GM04504 (cell line): ENCODE measurements at regions not wholly inside any gene's neighbourhood (a gene's known extent, or its start where the extent isn't known, plus 50 kb on each side); places are given as distances from the start of the nearest gene placed in this dataset.

ENCODE experiments used
- DNase-seq: peaks from one replicate; pipeline ENCODE4 v3.0.0-alpha.2; 2012; ENCODE audit warnings: low read depth

DNA sequence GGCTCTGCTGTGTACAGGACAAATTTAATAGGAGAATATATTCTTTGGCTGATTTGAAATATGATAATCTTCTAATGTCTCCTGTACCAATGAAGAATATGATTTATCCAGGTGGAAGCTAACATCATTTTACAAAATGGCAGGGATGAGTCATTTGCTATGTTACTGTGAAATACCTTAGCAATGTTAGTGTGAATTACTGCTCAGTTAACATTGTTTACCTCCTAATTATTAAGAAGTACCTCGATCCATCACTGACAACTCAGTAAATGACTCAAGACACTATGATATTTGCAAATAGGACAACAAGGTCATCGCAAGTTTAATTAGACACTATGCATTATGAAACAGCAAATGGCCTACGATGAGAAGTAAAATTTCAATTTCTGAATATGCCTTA, 309.1 kb upstream of the EDNRB start:
- no peak for DNase-seq

DNA sequence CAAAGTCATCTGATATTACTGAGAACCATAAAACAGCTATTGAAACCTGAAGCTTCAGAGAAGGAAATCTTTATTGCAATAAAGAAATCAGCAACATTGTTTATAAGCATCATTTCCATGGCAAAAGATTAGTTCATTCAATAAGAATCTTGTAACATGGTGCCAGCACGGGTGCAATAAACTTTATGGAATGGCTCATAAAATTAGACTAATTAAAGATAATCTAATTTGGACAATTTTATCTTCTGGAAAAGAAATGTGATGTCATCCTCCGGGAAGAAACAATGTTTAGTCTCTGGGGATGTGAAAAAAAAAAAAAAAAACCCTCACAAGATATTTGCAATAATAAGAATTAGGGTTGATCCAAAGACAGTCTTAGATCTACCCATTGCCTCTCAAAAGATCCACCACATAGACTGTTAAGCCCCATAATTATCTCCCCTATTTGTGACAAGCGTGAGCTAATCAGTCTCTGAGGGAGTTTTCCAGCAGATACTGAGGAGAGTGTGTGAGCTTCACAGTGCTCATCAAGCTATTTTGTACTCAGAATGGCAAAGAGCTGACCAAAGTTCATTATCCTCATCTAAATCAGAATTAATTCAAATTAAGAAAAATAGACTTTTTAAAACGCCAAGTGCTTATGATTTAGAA, 297.0 kb upstream of the EDNRB start:
- no peak for DNase-seq

DNA sequence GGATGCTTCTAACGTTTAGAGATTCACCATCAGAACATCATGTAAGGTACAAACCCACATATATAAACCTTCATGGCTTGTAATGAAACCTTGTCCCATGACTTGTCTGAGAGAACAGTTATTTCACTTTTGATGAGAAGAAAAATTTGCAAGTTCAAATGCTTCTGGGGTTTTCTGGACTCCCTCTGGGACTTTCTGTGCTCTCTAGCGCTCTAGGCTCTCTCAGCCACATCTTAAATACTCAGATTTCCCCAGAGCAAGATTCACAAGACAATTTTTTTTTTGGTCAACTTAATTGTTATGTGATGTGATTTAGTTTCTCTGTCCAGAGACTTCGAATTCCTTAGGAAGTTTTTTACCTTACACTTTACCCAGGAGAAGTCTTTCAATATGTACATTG, 282.8 kb upstream of the EDNRB start:
- DNase-seq = no peak

DNA sequence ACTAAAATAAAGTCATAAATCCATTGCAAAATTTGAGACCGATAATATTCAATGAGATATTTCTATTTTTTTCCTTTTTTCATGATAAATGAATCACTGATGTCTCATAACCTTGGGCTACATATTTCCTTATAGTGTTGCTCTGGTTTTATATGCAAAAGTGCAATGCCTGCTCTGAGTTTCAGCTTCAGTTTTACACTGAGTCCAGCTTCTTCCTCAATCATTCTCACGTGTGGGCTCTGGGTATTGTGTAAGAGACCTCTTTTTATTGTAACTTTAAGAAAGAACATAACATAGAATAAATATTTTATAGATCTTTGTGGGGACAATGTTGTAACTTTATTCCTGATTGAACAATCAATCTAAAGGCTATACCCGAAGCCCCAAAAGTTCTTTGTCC, 280.2 kb upstream of the EDNRB start:
- DNase-seq = no peak

DNA sequence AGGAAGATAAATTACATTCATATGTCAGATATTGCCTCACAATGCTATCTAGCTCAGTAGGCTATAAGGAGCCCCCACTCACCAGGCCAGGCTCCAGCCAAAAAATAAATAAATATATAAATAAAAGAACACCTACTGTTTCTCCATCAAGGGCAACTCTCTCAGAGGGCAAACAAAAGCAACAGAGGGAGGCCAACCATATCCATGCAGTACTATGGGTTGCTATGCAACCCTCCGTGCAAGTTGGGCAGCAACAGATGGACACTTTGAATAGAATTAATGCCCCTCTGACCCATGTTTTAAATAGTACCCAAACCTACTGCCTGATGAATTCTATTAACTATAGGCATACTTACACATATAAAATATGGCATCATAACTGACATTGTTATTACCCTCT, 279.8 kb upstream of the EDNRB start:
- no peak for DNase-seq

DNA sequence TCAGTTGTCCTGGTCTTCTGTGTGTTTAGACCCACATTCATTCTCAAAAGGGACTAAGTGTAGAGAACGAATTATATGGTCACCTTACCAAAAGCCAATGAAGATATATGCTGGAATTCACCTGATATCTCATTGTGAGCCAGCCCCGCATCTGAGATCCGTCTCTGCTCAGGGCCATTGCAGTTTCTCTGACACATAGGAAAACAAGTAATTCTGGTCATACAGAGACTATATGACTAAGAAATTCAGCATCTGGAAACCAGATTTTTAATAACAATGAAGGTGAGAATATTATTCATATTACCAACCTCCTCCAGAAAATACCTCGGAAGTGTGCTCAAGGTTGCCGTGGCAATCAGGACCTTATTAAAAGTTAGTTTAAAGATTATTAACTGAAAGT, 278.6 kb upstream of the EDNRB start:
- no peak for DNase-seq

DNA sequence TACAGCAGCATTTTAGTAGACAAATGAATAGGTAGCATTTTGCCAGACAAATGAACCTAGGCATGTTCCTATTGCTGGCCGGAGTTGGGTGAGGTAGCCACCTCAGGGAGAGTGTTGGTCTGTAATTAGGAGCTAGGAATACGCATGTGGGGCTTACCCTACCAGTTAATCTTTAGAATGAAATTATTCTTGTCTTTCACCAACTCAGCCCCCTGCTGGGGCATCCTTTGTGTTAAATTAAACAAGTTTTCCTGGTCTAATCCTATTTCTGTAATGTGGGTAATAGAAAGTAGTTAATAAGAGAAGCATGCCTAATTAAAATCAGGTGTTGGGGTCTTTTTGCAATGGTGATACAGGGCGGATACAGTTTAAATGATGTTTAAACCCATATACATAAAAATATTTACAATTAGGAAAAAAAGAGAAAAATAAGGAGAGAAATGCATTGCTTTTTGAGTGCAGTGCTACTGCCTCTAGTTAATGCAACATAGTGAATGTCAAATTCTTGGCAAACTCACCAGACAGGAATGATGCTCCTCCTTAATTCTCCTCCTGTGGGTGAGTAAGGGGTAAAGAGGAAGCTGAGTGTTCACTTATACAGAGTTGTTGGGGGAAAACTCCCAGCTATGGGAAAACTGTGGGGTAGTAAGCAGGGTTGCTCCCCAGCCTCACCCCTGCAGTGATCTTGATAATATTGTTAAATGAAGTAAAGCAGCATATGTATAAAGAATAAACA, 276.4 kb upstream of the EDNRB start:
- no peak for DNase-seq

DNA sequence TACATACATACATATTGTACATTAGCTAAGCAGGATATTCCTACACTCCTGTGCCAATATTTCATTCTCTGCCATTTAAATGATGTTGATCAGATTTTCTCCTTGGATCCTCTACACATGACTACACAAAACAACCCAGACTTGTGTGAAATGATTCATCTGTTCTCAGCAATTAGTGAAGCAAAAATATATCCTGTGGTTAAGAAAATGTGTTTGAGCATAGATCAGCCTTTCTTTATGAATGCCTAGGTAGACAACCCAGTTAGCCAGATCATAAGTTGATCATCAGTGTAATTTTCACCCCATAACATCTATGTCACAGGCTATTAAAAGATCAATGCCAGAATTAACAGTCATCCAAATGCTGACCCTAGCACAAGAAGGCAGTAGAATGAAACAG, 275.2 kb upstream of the EDNRB start:
- no peak for DNase-seq

DNA sequence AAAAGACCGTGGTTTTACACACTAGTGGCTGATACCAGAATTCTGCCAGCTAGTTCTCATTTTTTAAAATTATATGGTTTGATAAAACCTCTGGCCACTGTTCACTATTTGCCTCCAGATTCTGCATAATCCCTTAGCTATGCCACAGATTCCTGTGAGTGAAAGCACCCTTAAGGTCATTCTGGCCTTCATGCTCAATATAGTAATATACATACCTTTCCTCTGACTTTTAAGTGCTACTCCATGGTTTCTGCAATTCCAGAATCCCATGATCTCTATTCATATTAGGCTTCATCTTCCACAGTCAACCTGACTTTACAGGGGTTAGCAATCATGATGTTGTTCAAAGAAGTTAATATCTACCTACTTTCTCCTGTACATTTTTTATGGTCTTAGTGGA, 274.1 kb upstream of the EDNRB start:
- DNase-seq = peak; percentile 10

DNA sequence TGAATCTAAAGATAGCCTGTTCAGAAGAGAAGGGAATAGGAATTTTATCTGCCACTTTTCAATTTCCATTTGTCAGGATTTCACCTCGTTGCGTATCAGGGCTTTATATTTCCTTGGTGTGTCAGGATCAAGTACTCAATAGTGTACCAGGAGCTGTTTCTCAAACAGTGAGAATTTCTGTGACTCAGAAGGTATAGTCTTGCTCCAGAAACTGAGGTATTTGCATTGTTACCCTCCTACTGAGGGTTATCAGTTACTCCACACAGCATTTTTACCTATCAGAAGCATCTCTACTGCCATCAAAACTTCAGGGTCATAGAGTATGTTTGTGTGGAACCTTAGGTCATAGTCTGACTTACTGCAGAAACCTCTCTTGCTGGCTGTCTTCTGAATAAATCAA, 271.7 kb upstream of the EDNRB start:
- DNase-seq = no peak

DNA sequence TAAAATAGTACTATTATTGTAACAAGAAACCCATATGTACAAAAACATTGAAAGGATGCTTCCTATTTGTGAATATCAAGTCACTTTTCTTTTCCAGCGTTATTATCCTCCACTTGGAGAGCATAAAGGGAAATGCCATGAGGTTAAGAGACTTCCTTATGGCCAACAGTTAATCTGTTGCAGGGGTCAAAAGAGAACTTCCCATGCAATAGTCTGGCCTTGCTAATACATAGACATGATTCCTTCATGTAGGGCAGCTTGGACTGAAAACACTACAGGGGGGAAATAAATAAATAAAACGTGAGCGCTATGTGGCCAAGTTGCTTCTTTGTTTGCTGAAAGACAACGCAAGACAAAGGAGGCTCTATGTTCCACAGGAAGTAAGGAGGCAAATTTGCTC, 269.1 kb upstream of the EDNRB start:
- DNase-seq = no peak

DNA sequence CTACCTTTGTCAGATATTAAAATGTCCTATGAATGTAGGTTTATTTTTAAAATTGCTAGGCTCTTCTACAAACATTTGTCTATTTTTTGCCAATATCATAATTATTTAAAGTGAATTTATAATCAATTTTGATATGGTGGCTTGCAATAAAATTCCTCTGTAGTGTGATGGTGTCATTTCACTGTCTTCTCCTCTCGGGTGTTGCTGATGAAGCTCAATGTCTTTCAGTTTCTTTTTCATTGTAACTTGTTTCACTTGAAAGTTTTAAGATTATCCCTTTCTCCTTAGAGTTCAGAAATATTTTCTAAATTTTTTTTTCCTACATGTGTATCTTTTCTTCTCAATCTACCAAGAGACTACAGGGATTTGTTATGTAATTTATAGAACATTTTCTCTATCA, 267.1 kb upstream of the EDNRB start:
- no peak for DNase-seq

DNA sequence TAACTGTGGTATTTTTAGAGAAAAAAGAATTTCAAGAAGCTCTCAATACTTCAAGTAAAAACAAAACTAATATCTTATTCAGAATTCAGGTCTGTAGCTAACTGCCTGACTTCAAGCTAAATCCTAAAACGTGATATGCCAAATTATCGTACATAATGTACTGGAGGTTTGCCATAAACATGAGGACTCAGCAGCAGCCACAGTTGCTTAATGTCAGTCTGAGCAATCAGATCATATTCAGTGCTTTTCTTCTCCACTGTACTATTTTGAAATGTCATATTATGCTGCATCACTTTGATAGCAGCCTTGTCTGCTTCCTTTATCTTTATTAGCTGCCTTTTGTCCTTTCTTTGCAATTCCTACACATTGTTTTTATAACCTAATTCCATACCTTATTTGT, 265.1 kb upstream of the EDNRB start:
- DNase-seq = no peak

DNA sequence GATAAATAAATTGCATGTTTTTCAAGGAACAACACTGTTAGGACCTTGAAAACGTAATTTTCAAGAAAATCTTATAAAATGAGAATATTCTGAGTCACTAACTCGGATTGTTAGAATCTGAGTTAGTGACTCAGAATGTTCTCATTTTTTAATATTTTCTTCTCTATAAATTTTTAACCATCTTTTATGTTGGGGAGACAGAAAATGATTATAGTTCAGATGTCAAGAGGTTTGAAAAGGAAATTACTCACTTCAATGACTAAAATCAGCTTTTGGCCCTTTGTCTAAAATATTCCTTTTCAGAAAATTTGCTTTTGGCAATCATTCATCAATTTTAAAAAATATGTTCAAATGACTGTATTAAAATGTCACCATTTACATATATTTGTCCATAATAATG, 264.2 kb upstream of the EDNRB start:
- DNase-seq = no peak

DNA sequence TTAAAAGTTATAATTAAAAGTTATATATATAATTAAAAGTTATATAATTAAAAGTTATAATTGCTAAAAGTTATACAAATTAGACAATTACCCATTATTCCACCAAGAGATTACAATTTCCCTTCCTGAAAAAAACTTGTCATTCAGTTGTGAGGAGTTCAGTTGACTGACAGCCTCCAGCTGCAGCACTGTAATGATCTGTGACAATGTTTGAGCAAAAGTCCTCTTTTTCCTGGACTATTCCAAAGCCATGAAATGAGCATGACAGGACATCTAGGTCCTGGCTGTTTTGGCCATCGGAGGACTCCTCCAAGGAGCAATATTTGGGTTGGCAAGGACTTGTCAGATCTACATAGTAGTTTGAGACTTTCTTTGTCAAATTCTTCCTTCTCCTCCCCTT, 258.7 kb upstream of the EDNRB start:
- DNase-seq = no peak

DNA sequence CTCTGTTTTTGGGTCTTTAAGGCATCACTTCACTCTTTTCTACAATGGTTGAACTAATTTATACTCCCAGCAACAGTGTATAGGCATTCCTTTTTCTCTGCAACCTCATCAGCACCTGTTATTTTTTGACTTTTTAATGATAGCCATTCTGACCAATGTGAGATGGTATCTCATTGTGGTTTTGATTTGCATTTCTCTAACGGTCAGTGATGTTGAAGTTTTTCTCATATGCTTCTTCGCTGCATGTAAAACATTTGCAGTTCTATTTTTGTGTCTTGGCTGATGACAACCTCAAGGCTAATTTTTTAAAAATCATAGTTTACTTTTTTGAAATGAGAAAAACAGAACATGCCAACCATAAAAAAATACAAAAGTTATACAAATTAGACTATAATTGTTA, 258.2 kb upstream of the EDNRB start:
- DNase-seq = no peak

DNA sequence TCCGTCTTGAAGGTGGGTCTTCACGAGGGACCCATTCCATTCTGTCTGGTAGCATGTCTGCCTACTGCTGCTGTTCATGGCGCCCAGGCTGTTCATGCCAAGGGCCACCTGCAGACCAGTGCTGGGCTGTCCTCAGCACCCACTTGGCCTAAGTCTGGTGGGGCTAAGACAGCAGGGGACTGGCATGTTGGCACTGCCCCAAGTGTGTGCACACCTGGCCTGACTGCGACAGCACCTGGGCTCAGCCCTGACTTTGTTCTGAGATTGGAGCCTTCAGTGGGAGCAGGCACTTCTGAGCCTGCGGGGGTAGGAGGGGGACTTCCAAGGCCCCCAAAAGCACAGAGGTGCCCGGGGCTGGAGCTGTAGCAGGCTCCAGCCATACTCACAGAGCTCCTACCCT, 250.8 kb upstream of the EDNRB start:
- DNase-seq = no peak

DNA sequence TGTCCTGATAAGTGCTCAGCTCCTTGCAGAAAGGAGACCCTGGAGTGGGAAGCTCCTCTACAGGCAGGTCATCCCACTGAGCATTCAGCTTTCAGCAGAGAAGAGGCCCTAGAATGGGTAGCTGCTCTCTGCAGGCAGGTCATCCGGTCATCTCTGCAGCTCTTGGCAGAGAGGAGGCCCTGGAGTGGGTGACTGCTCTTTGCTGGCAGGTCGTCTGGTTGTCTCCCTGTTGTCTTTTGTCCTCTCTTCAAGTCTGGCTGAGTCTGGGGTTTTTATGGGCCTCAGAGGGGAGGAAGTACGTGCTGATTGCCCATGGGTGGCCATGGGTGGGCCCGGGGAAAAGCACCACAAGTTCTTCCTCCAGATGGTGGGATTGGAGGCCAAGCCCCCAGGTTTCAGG, 250.3 kb upstream of the EDNRB start:
- no peak for DNase-seq

DNA sequence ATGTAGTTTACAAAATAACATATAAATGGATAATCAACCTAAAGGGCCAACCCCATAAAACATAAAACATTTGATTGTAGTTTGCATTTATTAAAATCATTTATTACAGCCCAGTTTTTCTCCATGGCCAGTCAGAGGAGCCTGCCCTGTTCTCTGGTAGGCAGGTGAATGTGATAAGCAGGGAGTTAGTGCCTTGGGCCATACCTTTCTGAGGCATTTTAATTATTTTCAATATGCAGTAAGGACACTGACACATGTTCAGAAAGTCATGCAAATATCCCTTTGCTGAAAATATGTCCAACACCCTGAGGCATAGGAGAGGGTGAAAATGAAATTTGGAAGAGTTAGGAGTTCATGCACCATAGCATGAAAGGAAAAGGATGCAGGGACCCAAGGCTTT, 242.6 kb upstream of the EDNRB start:
- DNase-seq = no peak

DNA sequence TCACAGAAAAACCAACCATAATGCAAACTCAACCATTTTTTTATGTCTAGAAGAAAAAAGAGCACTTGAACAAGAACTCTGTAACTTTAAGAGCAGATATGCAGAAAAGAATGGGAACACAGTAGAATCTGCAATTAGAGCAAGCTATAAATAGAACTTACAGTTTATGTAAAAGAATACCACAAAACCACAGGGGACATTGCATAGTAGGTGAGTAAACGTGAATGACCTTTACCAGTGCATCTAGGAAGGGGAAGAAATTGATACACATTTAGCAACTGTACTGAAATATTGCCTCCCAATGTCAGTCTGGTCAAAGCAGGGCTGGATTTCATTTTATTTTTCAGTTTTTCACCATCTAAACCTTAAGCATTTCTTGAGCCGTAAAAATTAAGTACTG, 242.2 kb upstream of the EDNRB start:
- DNase-seq = peak; percentile 14

DNA sequence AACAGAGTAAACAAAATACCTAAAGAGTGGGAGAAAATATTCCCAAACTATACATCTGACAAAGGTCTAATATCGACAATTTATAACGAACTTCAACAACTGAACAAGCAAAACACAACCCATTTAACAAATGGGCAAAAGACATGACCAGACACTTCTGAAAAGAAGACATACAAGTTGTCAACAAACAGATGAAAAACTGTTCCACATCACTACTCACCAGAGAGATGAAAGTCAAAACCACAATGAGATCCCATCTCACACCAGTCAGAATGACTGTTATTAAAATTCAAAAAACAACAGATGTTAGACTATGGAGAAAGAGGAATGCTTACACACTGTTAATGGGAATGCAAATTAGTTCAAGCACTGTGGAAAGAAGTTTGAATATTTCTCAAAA, 233.8 kb upstream of the EDNRB start:
- no peak for DNase-seq

DNA sequence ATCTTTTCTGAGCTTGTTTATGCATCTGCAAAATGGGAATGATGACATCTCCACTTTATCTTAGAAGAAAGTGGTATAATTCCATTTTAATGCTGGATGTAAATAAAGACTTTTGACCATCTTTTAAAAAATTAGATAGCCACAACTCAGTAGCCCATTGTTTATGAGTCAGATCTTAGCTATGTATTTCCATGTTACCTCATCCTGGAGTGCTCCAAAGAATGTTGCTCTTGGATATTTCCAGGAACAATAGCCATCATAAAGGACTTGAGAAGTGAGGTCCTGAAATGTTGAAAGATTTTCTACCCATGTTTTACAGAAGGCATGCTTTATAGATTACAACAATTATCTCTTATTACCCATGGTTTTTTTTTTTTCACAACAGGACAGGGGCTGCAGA, 229.3 kb upstream of the EDNRB start:
- peak; percentile 24 for DNase-seq

DNA sequence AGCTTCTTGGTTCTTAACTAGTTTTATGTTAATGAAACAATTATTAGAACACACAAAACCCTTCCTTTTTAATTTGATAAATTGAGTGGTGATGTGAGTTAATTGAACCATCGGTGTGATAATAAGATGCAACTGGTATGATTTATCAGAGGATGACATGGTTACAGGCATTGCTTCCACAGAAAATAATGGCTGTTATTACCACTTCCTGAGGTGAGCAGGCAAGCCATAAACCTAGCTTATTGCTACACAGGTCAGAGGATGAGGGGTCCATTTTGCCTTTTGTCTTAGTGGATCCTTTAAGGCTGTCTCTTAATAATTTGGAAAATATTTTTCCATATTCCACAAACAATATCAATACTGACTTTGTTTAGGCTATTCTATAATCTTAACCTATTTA, 226.6 kb upstream of the EDNRB start:
- no peak for DNase-seq

DNA sequence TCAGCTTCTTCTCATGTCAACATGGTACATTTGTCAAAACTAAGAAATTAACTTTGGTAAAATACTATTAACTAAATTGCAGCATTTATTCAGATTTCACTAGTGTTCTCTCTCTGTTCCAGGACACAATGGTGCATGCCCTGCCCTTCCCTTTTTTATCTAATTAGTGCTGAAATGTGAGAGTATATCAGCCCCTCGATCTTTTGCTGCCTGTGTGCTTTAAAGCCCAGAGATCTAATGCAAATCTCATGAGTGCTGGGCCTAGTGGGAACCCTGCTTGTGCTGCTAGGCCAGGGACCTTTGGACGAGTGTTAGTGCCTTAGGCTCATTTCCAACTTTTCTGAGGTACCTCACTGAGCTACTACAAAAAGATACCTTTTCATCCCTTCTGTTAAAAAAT, 221.1 kb upstream of the EDNRB start:
- no peak for DNase-seq
